IMR-90 (cell line): ENCODE measurements at regions not wholly inside any gene's neighbourhood (a gene's known extent, or its start where the extent isn't known, plus 50 kb on each side); places are given as distances from the start of the nearest gene placed in this dataset. TPM values are rescaled to one million over a fixed set of nuclear protein-coding genes. Genes with fewer than 3 reads are reported as not detected.

ENCODE experiments used
- ATAC-seq: fragments of 200-7000 bp; cut with Tn5 transposase; 2 replicates; pipeline ENCODE4 v1.9.1; 2020; ENCODE audit warnings: low read depth, mild to moderate bottlenecking, moderate library complexity
- BruUV-seq: library from RNA; stranded (reverse); fragments of 400-500 nt; replicated peaks from 2 replicates; lab custom pipeline; 2021; lab: Mats Ljungman, UMichigan
- CTCF ChIA-PET: fragments of 300-600 bp; formaldehyde crosslinking; extraction: SDS; loops from one replicate; lab custom pipeline; 2021; ENCODE audit warnings: antibody characterized with exemption; lab: Yijun Ruan, JAX
- POLR2A ChIA-PET: fragments of 300-600 bp; sonication (Branson Sonifier 250); formaldehyde crosslinking; loops from one replicate; lab custom pipeline; 2022; ENCODE audit warnings: antibody characterized with exemption; ENCODE audit not compliant: unreplicated experiment; lab: Charles Lee
- DNase-seq: peaks from one replicate; pipeline ENCODE4 v3.0.0; 2013
- H2AFZ ChIP-seq: replicated peaks from 2 replicates; pipeline ENCODE3; 2013; ENCODE audit warnings: low read length, mild to moderate bottlenecking; ENCODE audit not compliant: poor library complexity
- H2AK5ac ChIP-seq: 2 replicates; pipeline ENCODE4 v1.6.1; 2013; ENCODE audit warnings: low read depth, low read length, inconsistent platforms
- H2AK9ac ChIP-seq: replicated peaks from 2 replicates; pipeline ENCODE3; 2013; ENCODE audit warnings: mild to moderate bottlenecking, low read depth, low read length, moderate library complexity; ENCODE audit not compliant: poor library complexity
- H2BK120ac ChIP-seq: 2 replicates; pipeline ENCODE4 v1.6.1; 2013; ENCODE audit warnings: low read depth, low read length, inconsistent platforms
- H2BK15ac ChIP-seq: 3 replicates; pipeline ENCODE4 v1.6.1; 2013; ENCODE audit warnings: low read depth, low read length, inconsistent platforms
- H2BK20ac ChIP-seq: 2 replicates; pipeline ENCODE4 v1.6.1; 2013; ENCODE audit warnings: low read depth, mild to moderate bottlenecking, inconsistent platforms, low read length, moderate library complexity
- H2BK5ac ChIP-seq: 2 replicates; pipeline ENCODE4 v1.6.1; 2013; ENCODE audit warnings: mild to moderate bottlenecking, low read depth, low read length, inconsistent platforms; ENCODE audit not compliant: poor library complexity, severe bottlenecking
- H3K14ac ChIP-seq: replicated peaks from 2 replicates; pipeline ENCODE4 v1.6.1; 2013; ENCODE audit warnings: low read depth, low read length, inconsistent platforms
- H3K18ac ChIP-seq: 2 replicates; pipeline ENCODE4 v1.6.1; 2013; ENCODE audit warnings: low read depth, low read length, control low read depth
- H3K23ac ChIP-seq: 2 replicates; pipeline ENCODE4 v1.6.1; 2013; ENCODE audit warnings: low read depth, low read length, inconsistent platforms
- H3K27ac ChIP-seq: 2 replicates; pipeline ENCODE4 v1.5.1; 2013; ENCODE audit warnings: mild to moderate bottlenecking, control low read depth, low read length; ENCODE audit not compliant: insufficient read depth
- H3K27me3 ChIP-seq: 2 replicates; pipeline ENCODE4 v1.6.1; 2013; ENCODE audit warnings: low read length; ENCODE audit not compliant: control insufficient read depth, insufficient read depth
- H3K36me3 ChIP-seq: 2 replicates; pipeline ENCODE4 v1.6.1; 2013; ENCODE audit warnings: low read length, mixed read lengths; ENCODE audit not compliant: control insufficient read depth, insufficient read depth
- H3K4ac ChIP-seq: 2 replicates; pipeline ENCODE4 v1.6.1; 2013; ENCODE audit warnings: low read depth, low read length, inconsistent platforms
- H3K4me1 ChIP-seq: 2 replicates; pipeline ENCODE4 v1.6.1; 2013; ENCODE audit warnings: low read length, mixed read lengths; ENCODE audit not compliant: control insufficient read depth, insufficient read depth
- H3K4me2 ChIP-seq: 2 replicates; pipeline ENCODE4 v1.6.1; 2013; ENCODE audit warnings: low read depth, mild to moderate bottlenecking, control low read depth, low read length, moderate library complexity
- H3K4me3 ChIP-seq: 2 replicates; pipeline ENCODE4 v1.5.1; 2013; ENCODE audit warnings: low read depth, mild to moderate bottlenecking, control low read depth, low read length, moderate library complexity; ENCODE audit not compliant: insufficient read depth
- H3K56ac ChIP-seq: 2 replicates; pipeline ENCODE4 v1.6.1; 2013; ENCODE audit warnings: low read length, inconsistent platforms; ENCODE audit not compliant: insufficient read depth; ENCODE audit errors: extremely low read depth
- H3K79me1 ChIP-seq, 2 experiments: 2 replicates each; pipeline ENCODE4 v1.6.1; 2013; ENCODE audit warnings: low read length in 2 of 2, inconsistent platforms in 1 of 2, low read depth in 1 of 2
- H3K9ac ChIP-seq: 2 replicates; pipeline ENCODE4 v1.6.1; 2013; ENCODE audit warnings: low read depth, low read length, control low read depth
- H3K9me1 ChIP-seq: 2 replicates; pipeline ENCODE4 v1.6.1; 2013; ENCODE audit warnings: low read length, inconsistent platforms; ENCODE audit not compliant: insufficient read depth
- H3K9me3 ChIP-seq: 2 replicates; pipeline ENCODE4 v1.6.1; 2013; ENCODE audit warnings: low read length; ENCODE audit not compliant: control insufficient read depth, insufficient read depth
- H4K20me1 ChIP-seq: 2 replicates; pipeline ENCODE4 v1.6.1; 2013; ENCODE audit warnings: low read length, inconsistent platforms; ENCODE audit not compliant: insufficient read depth
- H4K5ac ChIP-seq: 2 replicates; pipeline ENCODE4 v1.6.1; 2013; ENCODE audit warnings: mild to moderate bottlenecking, low read depth, low read length, control low read depth
- H4K8ac ChIP-seq, 2 experiments: 2 replicates each; pipeline ENCODE4 v1.6.1; 2013; ENCODE audit warnings: low read depth in 2 of 2, low read length in 2 of 2, control low read depth in 1 of 2, inconsistent platforms in 1 of 2
- H4K91ac ChIP-seq: 2 replicates; pipeline ENCODE4 v1.6.1; 2013; ENCODE audit warnings: low read depth, low read length, inconsistent platforms; ENCODE audit not compliant: insufficient read depth
- BHLHE40 ChIP-seq: fragments of 150-350 bp; IDR thresholded peaks from 2 replicates; pipeline ENCODE4 v1.6.1; 2016; ENCODE audit warnings: mild to moderate bottlenecking, low read depth, low read length
- CEBPB ChIP-seq: IDR thresholded peaks from 2 replicates; pipeline ENCODE4 v1.6.1; 2012; ENCODE audit warnings: low read depth, low read length, improper control_type of control experiment
- FOS ChIP-seq: fragments of 150-350 bp; IDR thresholded peaks from 2 replicates; pipeline ENCODE4 v1.6.1; 2016; ENCODE audit warnings: low read depth, low read length
- MXI1 ChIP-seq: IDR thresholded peaks from 2 replicates; pipeline ENCODE4 v1.6.1; 2012; ENCODE audit warnings: low read depth, mild to moderate bottlenecking, low read length, moderate library complexity, borderline replicate concordance
- NFE2L2 ChIP-seq: fragments of 150-350 bp; IDR thresholded peaks from 2 replicates; pipeline ENCODE4 v1.6.1; 2016; ENCODE audit warnings: low read depth, mild to moderate bottlenecking, low read length
- RCOR1 ChIP-seq: IDR thresholded peaks from 2 replicates; pipeline ENCODE4 v1.6.1; 2012; ENCODE audit warnings: mild to moderate bottlenecking, low read length, improper control_type of control experiment; ENCODE audit not compliant: insufficient replicate concordance
- RFX5 ChIP-seq: IDR thresholded peaks from 2 replicates; pipeline ENCODE4 v1.8.0; 2012; ENCODE audit warnings: low read depth, mild to moderate bottlenecking, low read length, moderate library complexity
- WGBS, 2 experiments: methylation state at CpG; one replicate each; pipeline versions ENCODE4 v1.1.5 to v1.1.7; 2013; ENCODE audit warnings: missing lambda C conversion rate in 2 of 2; ENCODE audit not compliant: insufficient read length in 1 of 2; ENCODE audit errors: extremely low coverage in 2 of 2; 5-methylcytosine and 5-hydroxymethylcytosine counted together
- dilution Hi-C: fragments of 300-500 bp; cut with HindIII; formaldehyde crosslinking; loops from one replicate; pipeline ENCODE4 v1.14.3; 2018; ENCODE audit warnings: low sequenced_read_pairs; ENCODE audit not compliant: unreplicated experiment
- in situ Hi-C: fragments of 300-500 bp; cut with MboI; formaldehyde crosslinking; loops from 3 replicates; pipeline ENCODE4 v1.14.3; 2019; ENCODE audit warnings: low sequenced_read_pairs, inconsistent platforms, mixed read lengths
- intact Hi-C: fragments of 100-400 bp; cut with micrococcal nuclease; formaldehyde crosslinking; loops from 2 replicates; pipeline ENCODE4 v1.10.0; 2022
- microRNA-seq, 2 experiments: library from miRNA; stranded (forward) in 1 of 2; unstranded in 1 of 2; fragments of 10-50 nt in 1 of 2; fragments of <30 nt in 1 of 2; gene quantifications in 1 of 2; microRNA quantifications in 1 of 2; one replicate each; pipeline versions ENCODE3 to v1.1.0; 2013 to 2020; ENCODE audit not compliant: insufficient read depth in 1 of 2, insufficient read length in 1 of 2, unreplicated experiment in 1 of 2
- small RNA-seq, 5 experiments: library from RNA; depleted of rRNA; stranded (forward); fragments of <200 nt; gene quantifications; one replicate each; pipeline ENCODE3, GENCODE V24; 2012
- TF ChIP-seq, protein P1 (sequence below): conservative IDR thresholded peaks from 2 replicates; pipeline ENCODE4 v1.5.1; 2012; ENCODE audit warnings: mild to moderate bottlenecking, low read depth, low read length, improper control_type of control experiment

GRCh38 chr13:71922194-71922593 lies 55.2 kb upstream of the DACH1 start:
- Histone ChIP-seq H3K18ac (no peak overlapping the region), H3K36me3 (no peaks in the 10 kb centered on the region), H3K79me1 (no peaks in the 10 kb centered on the region), H2BK20ac (no peak overlapping the region), H2BK120ac (no peak overlapping the region), H2BK15ac (no peak overlapping the region), H4K91ac (no peak overlapping the region), H2AFZ (no peak overlapping the region), H3K23ac (no peak overlapping the region), H3K4ac (no peak overlapping the region), H4K5ac (no peak overlapping the region), H3K4me3 (no peak overlapping the region), H3K4me2 (no peak overlapping the region), H3K4me1 (no peaks in the 10 kb centered on the region), H3K56ac (no peak overlapping the region), H3K9me1 (no peaks in the 10 kb centered on the region), H3K9ac (no peak overlapping the region), H4K8ac (no peak overlapping the region), H4K20me1 (no peaks in the 10 kb centered on the region), H2AK9ac (no peak overlapping the region), H3K27ac (no peak overlapping the region), H2BK5ac (no peak overlapping the region), H3K27me3 (no peaks in the 10 kb centered on the region), H3K9me3 (no peaks in the 10 kb centered on the region), H2AK5ac (no peak overlapping the region), H3K14ac (no peak overlapping the region)
- CTCF ChIA-PET, result interaction anchor here (0.6 kb wide), 1 partner anchor 647 kb away, joined by 7 read pairs; no protein-coding TSS in a partner anchor
- in situ Hi-C loops (no loop called here), dilution Hi-C loops (no loop called here), intact Hi-C loops (no loop called here)
- TF ChIP-seq NFE2L2 (no peak), RFX5 (no peak), FOS (no peak), RCOR1 (no peak), CEBPB (no peak), MXI1 (no peak), BHLHE40 (no peak)
- TF ChIP-seq, protein P1, sequence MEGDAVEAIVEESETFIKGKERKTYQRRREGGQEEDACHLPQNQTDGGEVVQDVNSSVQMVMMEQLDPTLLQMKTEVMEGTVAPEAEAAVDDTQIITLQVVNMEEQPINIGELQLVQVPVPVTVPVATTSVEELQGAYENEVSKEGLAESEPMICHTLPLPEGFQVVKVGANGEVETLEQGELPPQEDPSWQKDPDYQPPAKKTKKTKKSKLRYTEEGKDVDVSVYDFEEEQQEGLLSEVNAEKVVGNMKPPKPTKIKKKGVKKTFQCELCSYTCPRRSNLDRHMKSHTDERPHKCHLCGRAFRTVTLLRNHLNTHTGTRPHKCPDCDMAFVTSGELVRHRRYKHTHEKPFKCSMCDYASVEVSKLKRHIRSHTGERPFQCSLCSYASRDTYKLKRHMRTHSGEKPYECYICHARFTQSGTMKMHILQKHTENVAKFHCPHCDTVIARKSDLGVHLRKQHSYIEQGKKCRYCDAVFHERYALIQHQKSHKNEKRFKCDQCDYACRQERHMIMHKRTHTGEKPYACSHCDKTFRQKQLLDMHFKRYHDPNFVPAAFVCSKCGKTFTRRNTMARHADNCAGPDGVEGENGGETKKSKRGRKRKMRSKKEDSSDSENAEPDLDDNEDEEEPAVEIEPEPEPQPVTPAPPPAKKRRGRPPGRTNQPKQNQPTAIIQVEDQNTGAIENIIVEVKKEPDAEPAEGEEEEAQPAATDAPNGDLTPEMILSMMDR, result no peak
- BruUV-seq, result no TSS peak
- POLR2A ChIA-PET, result no interaction called here
- ATAC-seq (no peak), DNase-seq (no peak)
- WGBS, 2 experiments, result no CpG with 5 or more reads among the region's 1 CpG

Small RNAs in the stretch of these regions (microRNA-seq; reads per million reads assigned to microRNA genes)
- not detected for gene RF00263 (ENCODE audit: insufficient read depth, insufficient read length)
- not detected for gene RF00411 (ENCODE audit: insufficient read depth, insufficient read length)
- not detected for gene RF00440 (ENCODE audit: insufficient read depth, insufficient read length)
- gene RF02271 (ENCODE audit: insufficient read depth, insufficient read length), result not detected
- not detected for gene RPL18AP17 (ENCODE audit: insufficient read depth, insufficient read length)

Small RNAs in the stretch of these regions (small RNA-seq; reads per million reads assigned to genes)
- 0 reads per million in 5 experiments for gene RF00263
- 0 reads per million in 5 experiments for gene RF00411
- 0 reads per million in 5 experiments for gene RF00440
- gene RF02271, result 0 reads per million in 5 experiments
- 0 reads per million in 5 experiments for gene RPL18AP17
